Keratinocyte (primary cell): ENCODE measurements at regions not wholly inside any gene's neighbourhood (a gene's known extent, or its start where the extent isn't known, plus 50 kb on each side); places are given as distances from the start of the nearest gene placed in this dataset.

Experiments
- CTCF ChIP-seq, 3 experiments: IDR thresholded peaks in 1 of 3; conservative IDR thresholded peaks in 1 of 3; optimal IDR thresholded peaks in 1 of 3; 2 replicates in 2 of 3; 3 replicates in 1 of 3; pipeline versions ENCODE3 to v1.5.1; 2011; ENCODE audit warnings: low read length in 3 of 3, mild to moderate bottlenecking in 3 of 3, moderate library complexity in 2 of 3, control low read depth in 1 of 3, inconsistent platforms in 1 of 3; ENCODE audit not compliant: insufficient read depth in 2 of 3; ENCODE audit errors: extremely low read depth in 1 of 3
- EZH2 ChIP-seq: IDR thresholded peaks from one replicate; pipeline ENCODE4 v1.6.1; 2012; ENCODE audit warnings: inconsistent platforms, mild to moderate bottlenecking, low read length, moderate library complexity

DNA sequence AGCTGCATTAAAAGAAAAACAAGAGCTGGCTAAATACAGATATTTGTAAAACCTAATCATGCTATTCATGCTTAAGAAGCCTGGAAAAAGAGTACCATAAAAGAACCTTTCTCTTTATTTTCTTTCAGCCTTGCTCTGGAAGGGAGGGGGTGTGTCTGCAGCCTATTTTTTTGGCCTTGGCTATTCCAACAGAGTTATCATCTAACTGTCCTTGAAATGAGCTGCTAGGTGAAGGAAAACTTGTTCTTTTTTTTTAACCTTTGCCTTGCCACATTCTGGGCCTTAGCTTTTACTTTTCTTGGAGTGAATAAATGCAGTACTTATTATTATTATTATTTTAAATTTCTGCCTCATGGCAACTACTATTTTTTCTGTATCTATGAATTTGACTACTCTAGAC, 224.9 kb upstream of the SYNCRIP start:
- TF ChIP-seq CTCF (optimal IDR thresholded peaks at IDR 0.05 in 1 of 3, IDR thresholded peaks at IDR 0.05 in 1 of 3, conservative IDR thresholded peaks at IDR 0.05 in 1 of 3; ENCODE audit: extremely low read depth in 1 of 3, insufficient read depth in 2 of 3, low read length in 3 of 3) = no peak
- no peak for TF ChIP-seq EZH2
